Endodermal cell (in vitro differentiated cells): ENCODE measurements at regions not wholly inside any gene's neighbourhood (a gene's known extent, or its start where the extent isn't known, plus 50 kb on each side); places are given as distances from the start of the nearest gene placed in this dataset.

Experiments used
- DNase-seq: peaks from one replicate; pipeline ENCODE4 v3.0.0-alpha.2; 2017
- H3K27ac ChIP-seq: 2 replicates; pipeline ENCODE4 v1.5.1; 2013; ENCODE audit warnings: mild to moderate bottlenecking, low read depth, low read length, moderate library complexity
- H3K27me3 ChIP-seq: 2 replicates; pipeline ENCODE4 v1.6.1; 2013; ENCODE audit warnings: mild to moderate bottlenecking, low read length, moderate library complexity; ENCODE audit not compliant: insufficient read depth, control insufficient read depth, poor library complexity, severe bottlenecking
- H3K36me3 ChIP-seq: 2 replicates; pipeline ENCODE4 v1.7.0; 2013; ENCODE audit warnings: mild to moderate bottlenecking, low read length, moderate library complexity; ENCODE audit not compliant: control insufficient read depth, insufficient read depth
- H3K4me1 ChIP-seq: one replicate; pipeline ENCODE4 v1.7.0; 2013; ENCODE audit warnings: low read length; ENCODE audit not compliant: control insufficient read depth, insufficient read depth
- H3K4me3 ChIP-seq: 2 replicates; pipeline ENCODE4 v1.5.1; 2013; ENCODE audit warnings: mild to moderate bottlenecking, low read length, moderate library complexity
- H3K9ac ChIP-seq: 2 replicates; pipeline ENCODE4 v1.6.1; 2013; ENCODE audit warnings: mild to moderate bottlenecking, low read length, moderate library complexity; ENCODE audit not compliant: poor library complexity, severe bottlenecking; ENCODE audit errors: extremely low read depth
- H3K9me3 ChIP-seq: 2 replicates; pipeline ENCODE4 v1.6.1; 2013; ENCODE audit warnings: mild to moderate bottlenecking, low read length, moderate library complexity; ENCODE audit not compliant: control insufficient read depth
- H3K27ac Mint-ChIP-seq: 2 replicates; pipeline ENCODE4 v1.8.0; 2020; ENCODE audit warnings: mixed read lengths
- H3K27me3 Mint-ChIP-seq: 2 replicates; pipeline ENCODE4 v1.8.0; 2021; ENCODE audit warnings: mild to moderate bottlenecking, mixed read lengths; ENCODE audit not compliant: insufficient read depth
- H3K36me3 Mint-ChIP-seq: 2 replicates; pipeline ENCODE4 v1.8.0; 2020; ENCODE audit warnings: low read depth, mixed read lengths
- H3K4me1 Mint-ChIP-seq: 2 replicates; pipeline ENCODE4 v1.8.0; 2020; ENCODE audit warnings: mixed read lengths
- H3K4me3 Mint-ChIP-seq: 2 replicates; pipeline ENCODE4 v1.8.0; 2020; ENCODE audit warnings: mild to moderate bottlenecking, moderate library complexity, mixed read lengths
- H3K9me3 Mint-ChIP-seq: 2 replicates; pipeline ENCODE4 v1.8.0; 2020; ENCODE audit warnings: mild to moderate bottlenecking, mixed read lengths
- CTCF ChIP-seq: fragments of 200-600 bp; sonication (generic); conservative IDR thresholded peaks from 2 replicates; pipeline ENCODE4 v1.5.0; 2021; ENCODE audit warnings: antibody characterized with exemption, mild to moderate bottlenecking
- WGBS, 2 experiments: methylation state at CpG; one replicate each; pipeline versions ENCODE4 v1.1.5 to v1.1.7; 2013; ENCODE audit warnings: missing lambda C conversion rate in 2 of 2, mixed read lengths in 1 of 2; ENCODE audit not compliant: insufficient coverage in 1 of 2, insufficient read length in 1 of 2; 5-methylcytosine and 5-hydroxymethylcytosine counted together

DNA sequence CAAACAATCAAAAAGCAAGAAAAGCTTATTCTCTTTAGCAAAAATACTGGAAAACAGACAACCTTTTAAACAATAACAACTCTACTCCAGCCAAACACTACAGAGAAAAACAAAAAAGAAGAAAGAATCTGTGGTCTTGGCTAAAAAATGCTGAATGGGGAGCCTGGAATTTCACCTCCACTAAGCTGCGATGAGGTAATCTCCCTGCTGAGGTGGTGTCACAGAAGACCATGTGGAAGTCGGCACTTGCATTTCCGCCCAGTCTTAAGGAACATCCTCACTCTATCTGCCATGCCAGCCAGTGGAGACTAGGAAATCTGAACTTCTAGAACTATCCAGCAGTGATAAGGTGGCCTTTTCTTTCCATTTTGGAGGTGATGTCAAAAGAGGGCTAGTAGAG is 1026.8 kb upstream of the EPHA7 start:
- H3K9me3 Mint-ChIP-seq: peaks cover 1% of the 10 kb centered on the region
- H3K36me3 ChIP-seq: no peaks in the 10 kb centered on the region
- H3K27ac Mint-ChIP-seq: no peak overlapping the region
- WGBS, 2 experiments: 92 to 100% methylated on average over 3 of the region's 3 CpGs
- H3K4me3 Mint-ChIP-seq: no peak overlapping the region
- DNase-seq: no peak
- no peak overlapping the region for H3K27ac ChIP-seq
- H3K9ac ChIP-seq: no peak overlapping the region
- no peaks in the 10 kb centered on the region for H3K4me1 ChIP-seq
- no peaks in the 10 kb centered on the region for H3K36me3 Mint-ChIP-seq
- H3K27me3 ChIP-seq: no peaks in the 10 kb centered on the region
- H3K4me1 Mint-ChIP-seq: no peaks in the 10 kb centered on the region
- H3K27me3 Mint-ChIP-seq: no peaks in the 10 kb centered on the region
- no peaks in the 10 kb centered on the region for H3K9me3 ChIP-seq
- TF ChIP-seq CTCF: no peak
- H3K4me3 ChIP-seq: no peak overlapping the region

GRCh38 chr6:94443701-94444100 is 1024.3 kb upstream of the EPHA7 start:
- no peak overlapping the region for H3K4me3 ChIP-seq
- no peak overlapping the region for H3K27ac ChIP-seq
- no peak for DNase-seq
- Mint-ChIP-seq H3K4me1 (no peaks in the 10 kb centered on the region), H3K27me3 (no peaks in the 10 kb centered on the region), H3K36me3 (no peaks in the 10 kb centered on the region), H3K27ac (no peak overlapping the region), H3K4me3 (no peak overlapping the region), H3K9me3 (no peaks in the 10 kb centered on the region)
- no peaks in the 10 kb centered on the region for H3K4me1 ChIP-seq
- no peak overlapping the region for H3K9ac ChIP-seq
- no peaks in the 10 kb centered on the region for H3K36me3 ChIP-seq
- no peaks in the 10 kb centered on the region for H3K9me3 ChIP-seq
- no peaks in the 10 kb centered on the region for H3K27me3 ChIP-seq
- WGBS, 2 experiments: 92 to 100% methylated on average over 1 to 2 of the region's 2 CpGs
- no peak for TF ChIP-seq CTCF

GRCh38 chr6:94424692-94425091 is 1005.3 kb upstream of the EPHA7 start:
- no peaks in the 10 kb centered on the region for H3K27me3 Mint-ChIP-seq
- Histone ChIP-seq H3K27me3 (no peaks in the 10 kb centered on the region), H3K27ac (no peak overlapping the region), H3K9me3 (no peaks in the 10 kb centered on the region), H3K36me3 (no peaks in the 10 kb centered on the region), H3K4me1 (no peaks in the 10 kb centered on the region), H3K4me3 (no peak overlapping the region), H3K9ac (no peak overlapping the region)
- no peaks in the 10 kb centered on the region for H3K4me1 Mint-ChIP-seq
- DNase-seq: no peak
- no peak overlapping the region for H3K4me3 Mint-ChIP-seq
- H3K36me3 Mint-ChIP-seq: no peaks in the 10 kb centered on the region
- TF ChIP-seq CTCF: no peak
- no peaks in the 10 kb centered on the region for H3K9me3 Mint-ChIP-seq
- H3K27ac Mint-ChIP-seq: no peak overlapping the region
